IMR-90 (cell line): ENCODE measurements at regions not wholly inside any gene's neighbourhood (a gene's known extent, or its start where the extent isn't known, plus 50 kb on each side); places are given as distances from the start of the nearest gene placed in this dataset.

ENCODE experiments used
- ATAC-seq: fragments of 200-7000 bp; cut with Tn5 transposase; 2 replicates; pipeline ENCODE4 v1.9.1; 2020; ENCODE audit warnings: low read depth, mild to moderate bottlenecking, moderate library complexity
- BruUV-seq: library from RNA; stranded (reverse); fragments of 400-500 nt; replicated peaks from 2 replicates; lab custom pipeline; 2021; lab: Mats Ljungman, UMichigan
- CTCF ChIA-PET: fragments of 300-600 bp; formaldehyde crosslinking; extraction: SDS; loops from one replicate; lab custom pipeline; 2021; ENCODE audit warnings: antibody characterized with exemption; lab: Yijun Ruan, JAX
- POLR2A ChIA-PET: fragments of 300-600 bp; sonication (Branson Sonifier 250); formaldehyde crosslinking; loops from one replicate; lab custom pipeline; 2022; ENCODE audit warnings: antibody characterized with exemption; ENCODE audit not compliant: unreplicated experiment; lab: Charles Lee
- DNase-seq: peaks from one replicate; pipeline ENCODE4 v3.0.0; 2013
- H2AFZ ChIP-seq: replicated peaks from 2 replicates; pipeline ENCODE3; 2013; ENCODE audit warnings: low read length, mild to moderate bottlenecking; ENCODE audit not compliant: poor library complexity
- H2AK5ac ChIP-seq: 2 replicates; pipeline ENCODE4 v1.6.1; 2013; ENCODE audit warnings: low read depth, low read length, inconsistent platforms
- H2AK9ac ChIP-seq: replicated peaks from 2 replicates; pipeline ENCODE3; 2013; ENCODE audit warnings: mild to moderate bottlenecking, low read depth, low read length, moderate library complexity; ENCODE audit not compliant: poor library complexity
- H2BK120ac ChIP-seq: 2 replicates; pipeline ENCODE4 v1.6.1; 2013; ENCODE audit warnings: low read depth, low read length, inconsistent platforms
- H2BK15ac ChIP-seq: 3 replicates; pipeline ENCODE4 v1.6.1; 2013; ENCODE audit warnings: low read depth, low read length, inconsistent platforms
- H2BK20ac ChIP-seq: 2 replicates; pipeline ENCODE4 v1.6.1; 2013; ENCODE audit warnings: low read depth, mild to moderate bottlenecking, inconsistent platforms, low read length, moderate library complexity
- H2BK5ac ChIP-seq: 2 replicates; pipeline ENCODE4 v1.6.1; 2013; ENCODE audit warnings: mild to moderate bottlenecking, low read depth, low read length, inconsistent platforms; ENCODE audit not compliant: poor library complexity, severe bottlenecking
- H3K14ac ChIP-seq: replicated peaks from 2 replicates; pipeline ENCODE4 v1.6.1; 2013; ENCODE audit warnings: low read depth, low read length, inconsistent platforms
- H3K18ac ChIP-seq: 2 replicates; pipeline ENCODE4 v1.6.1; 2013; ENCODE audit warnings: low read depth, low read length, control low read depth
- H3K23ac ChIP-seq: 2 replicates; pipeline ENCODE4 v1.6.1; 2013; ENCODE audit warnings: low read depth, low read length, inconsistent platforms
- H3K27ac ChIP-seq: 2 replicates; pipeline ENCODE4 v1.5.1; 2013; ENCODE audit warnings: mild to moderate bottlenecking, control low read depth, low read length; ENCODE audit not compliant: insufficient read depth
- H3K27me3 ChIP-seq: 2 replicates; pipeline ENCODE4 v1.6.1; 2013; ENCODE audit warnings: low read length; ENCODE audit not compliant: control insufficient read depth, insufficient read depth
- H3K36me3 ChIP-seq: 2 replicates; pipeline ENCODE4 v1.6.1; 2013; ENCODE audit warnings: low read length, mixed read lengths; ENCODE audit not compliant: control insufficient read depth, insufficient read depth
- H3K4ac ChIP-seq: 2 replicates; pipeline ENCODE4 v1.6.1; 2013; ENCODE audit warnings: low read depth, low read length, inconsistent platforms
- H3K4me1 ChIP-seq: 2 replicates; pipeline ENCODE4 v1.6.1; 2013; ENCODE audit warnings: low read length, mixed read lengths; ENCODE audit not compliant: control insufficient read depth, insufficient read depth
- H3K4me2 ChIP-seq: 2 replicates; pipeline ENCODE4 v1.6.1; 2013; ENCODE audit warnings: low read depth, mild to moderate bottlenecking, control low read depth, low read length, moderate library complexity
- H3K4me3 ChIP-seq: 2 replicates; pipeline ENCODE4 v1.5.1; 2013; ENCODE audit warnings: low read depth, mild to moderate bottlenecking, control low read depth, low read length, moderate library complexity; ENCODE audit not compliant: insufficient read depth
- H3K56ac ChIP-seq: 2 replicates; pipeline ENCODE4 v1.6.1; 2013; ENCODE audit warnings: low read length, inconsistent platforms; ENCODE audit not compliant: insufficient read depth; ENCODE audit errors: extremely low read depth
- H3K79me1 ChIP-seq, 2 experiments: 2 replicates each; pipeline ENCODE4 v1.6.1; 2013; ENCODE audit warnings: low read length in 2 of 2, inconsistent platforms in 1 of 2, low read depth in 1 of 2
- H3K9ac ChIP-seq: 2 replicates; pipeline ENCODE4 v1.6.1; 2013; ENCODE audit warnings: low read depth, low read length, control low read depth
- H3K9me1 ChIP-seq: 2 replicates; pipeline ENCODE4 v1.6.1; 2013; ENCODE audit warnings: low read length, inconsistent platforms; ENCODE audit not compliant: insufficient read depth
- H3K9me3 ChIP-seq: 2 replicates; pipeline ENCODE4 v1.6.1; 2013; ENCODE audit warnings: low read length; ENCODE audit not compliant: control insufficient read depth, insufficient read depth
- H4K20me1 ChIP-seq: 2 replicates; pipeline ENCODE4 v1.6.1; 2013; ENCODE audit warnings: low read length, inconsistent platforms; ENCODE audit not compliant: insufficient read depth
- H4K5ac ChIP-seq: 2 replicates; pipeline ENCODE4 v1.6.1; 2013; ENCODE audit warnings: mild to moderate bottlenecking, low read depth, low read length, control low read depth
- H4K8ac ChIP-seq, 2 experiments: 2 replicates each; pipeline ENCODE4 v1.6.1; 2013; ENCODE audit warnings: low read depth in 2 of 2, low read length in 2 of 2, control low read depth in 1 of 2, inconsistent platforms in 1 of 2
- H4K91ac ChIP-seq: 2 replicates; pipeline ENCODE4 v1.6.1; 2013; ENCODE audit warnings: low read depth, low read length, inconsistent platforms; ENCODE audit not compliant: insufficient read depth
- CEBPB ChIP-seq: IDR thresholded peaks from 2 replicates; pipeline ENCODE4 v1.6.1; 2012; ENCODE audit warnings: low read depth, low read length, improper control_type of control experiment
- MXI1 ChIP-seq: IDR thresholded peaks from 2 replicates; pipeline ENCODE4 v1.6.1; 2012; ENCODE audit warnings: low read depth, mild to moderate bottlenecking, low read length, moderate library complexity, borderline replicate concordance
- NFE2L2 ChIP-seq: fragments of 150-350 bp; IDR thresholded peaks from 2 replicates; pipeline ENCODE4 v1.6.1; 2016; ENCODE audit warnings: low read depth, mild to moderate bottlenecking, low read length
- POLR2A ChIP-seq: IDR thresholded peaks from 2 replicates; pipeline ENCODE4 v1.6.1; 2012; ENCODE audit warnings: mild to moderate bottlenecking, low read depth, low read length
- RAD21 ChIP-seq: IDR thresholded peaks from 2 replicates; pipeline ENCODE4 v1.6.1; 2012; ENCODE audit warnings: low read length, improper control_type of control experiment
- SMC3 ChIP-seq: fragments of 150-350 bp; IDR thresholded peaks from 2 replicates; pipeline ENCODE4 v1.6.1; 2016; ENCODE audit warnings: low read depth, mild to moderate bottlenecking, antibody characterized with exemption, low read length, moderate library complexity
- WGBS, 2 experiments: methylation state at CpG; one replicate each; pipeline versions ENCODE4 v1.1.5 to v1.1.7; 2013; ENCODE audit warnings: missing lambda C conversion rate in 2 of 2; ENCODE audit not compliant: insufficient read length in 1 of 2; ENCODE audit errors: extremely low coverage in 2 of 2; 5-methylcytosine and 5-hydroxymethylcytosine counted together
- dilution Hi-C: fragments of 300-500 bp; cut with HindIII; formaldehyde crosslinking; loops from one replicate; pipeline ENCODE4 v1.14.3; 2018; ENCODE audit warnings: low sequenced_read_pairs; ENCODE audit not compliant: unreplicated experiment
- in situ Hi-C: fragments of 300-500 bp; cut with MboI; formaldehyde crosslinking; loops from 3 replicates; pipeline ENCODE4 v1.14.3; 2019; ENCODE audit warnings: low sequenced_read_pairs, inconsistent platforms, mixed read lengths
- intact Hi-C: fragments of 100-400 bp; cut with micrococcal nuclease; formaldehyde crosslinking; loops from 2 replicates; pipeline ENCODE4 v1.10.0; 2022
- TF ChIP-seq, protein P1 (sequence below): fragments of 150-350 bp; IDR thresholded peaks from 2 replicates; pipeline ENCODE4 v1.6.1; 2016; ENCODE audit warnings: low read depth, mild to moderate bottlenecking, low read length, moderate library complexity, borderline replicate concordance

DNA sequence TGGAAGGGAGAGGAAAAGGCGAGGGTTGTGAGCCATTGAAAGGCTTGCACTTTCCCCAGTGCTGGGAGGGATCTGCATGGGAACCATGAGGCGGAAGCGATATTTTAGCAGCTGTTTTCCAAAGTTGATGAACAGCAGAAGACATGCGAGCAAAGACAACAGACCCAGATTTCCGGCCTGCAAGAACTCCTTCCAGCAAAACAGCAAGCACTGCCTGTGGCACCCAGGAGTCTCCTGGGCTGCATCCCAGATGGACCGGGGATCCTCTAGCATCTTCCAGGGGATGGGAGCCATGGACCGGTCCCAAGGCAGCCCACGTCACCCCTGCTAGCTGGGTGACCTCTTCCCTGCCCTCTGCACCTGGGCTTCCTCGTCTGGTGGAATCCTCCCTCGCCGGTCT lies 162.8 kb downstream of the IRF8 start:
- WGBS, 2 experiments, result 70% methylated on average over 7 of the region's 11 CpGs; no CpG with 5 or more reads in 1 of the 2 experiments
- no peak overlapping the region for H2BK15ac ChIP-seq
- no peaks in the 10 kb centered on the region for H4K20me1 ChIP-seq
- in situ Hi-C loops, result no loop called here
- ChIA-PET CTCF (no interaction called here), POLR2A (no interaction called here)
- H3K18ac ChIP-seq, result no peak overlapping the region
- H3K14ac ChIP-seq, result no peak overlapping the region
- peaks cover 40% of the 10 kb centered on the region for H3K27me3 ChIP-seq
- no peak overlapping the region for H3K4me3 ChIP-seq
- no peak overlapping the region for H3K27ac ChIP-seq
- H3K23ac ChIP-seq, result no peak overlapping the region
- H2AK9ac ChIP-seq, result no peak overlapping the region
- H4K8ac ChIP-seq, result no peak overlapping the region
- no peak overlapping the region for H2AFZ ChIP-seq
- no peak overlapping the region for H3K56ac ChIP-seq
- BruUV-seq, result no TSS peak
- TF ChIP-seq POLR2A (no peak), MXI1 (no peak), RAD21 (no peak), NFE2L2 (no peak), CEBPB (no peak), SMC3 (no peak)
- TF ChIP-seq, protein P1, sequence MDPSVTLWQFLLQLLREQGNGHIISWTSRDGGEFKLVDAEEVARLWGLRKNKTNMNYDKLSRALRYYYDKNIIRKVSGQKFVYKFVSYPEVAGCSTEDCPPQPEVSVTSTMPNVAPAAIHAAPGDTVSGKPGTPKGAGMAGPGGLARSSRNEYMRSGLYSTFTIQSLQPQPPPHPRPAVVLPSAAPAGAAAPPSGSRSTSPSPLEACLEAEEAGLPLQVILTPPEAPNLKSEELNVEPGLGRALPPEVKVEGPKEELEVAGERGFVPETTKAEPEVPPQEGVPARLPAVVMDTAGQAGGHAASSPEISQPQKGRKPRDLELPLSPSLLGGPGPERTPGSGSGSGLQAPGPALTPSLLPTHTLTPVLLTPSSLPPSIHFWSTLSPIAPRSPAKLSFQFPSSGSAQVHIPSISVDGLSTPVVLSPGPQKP, result no peak
- no peaks in the 10 kb centered on the region for H3K4me1 ChIP-seq
- no peak overlapping the region for H3K4me2 ChIP-seq
- intact Hi-C loops, result no loop called here
- no peak overlapping the region for H4K91ac ChIP-seq
- no peak overlapping the region for H2BK5ac ChIP-seq
- H3K79me1 ChIP-seq, result no peaks in the 10 kb centered on the region
- ATAC-seq (no peak), DNase-seq (no peak)
- H3K4ac ChIP-seq, result no peak overlapping the region
- H3K9me3 ChIP-seq, result 0 out of 2 replicates have a peak, but pooled peaks cover 2% of the 10 kb centered on the region
- H4K5ac ChIP-seq, result no peak overlapping the region
- no peak overlapping the region for H2AK5ac ChIP-seq
- no peak overlapping the region for H2BK120ac ChIP-seq
- no peak overlapping the region for H2BK20ac ChIP-seq
- no peaks in the 10 kb centered on the region for H3K36me3 ChIP-seq
- no peaks in the 10 kb centered on the region for H3K9me1 ChIP-seq
- dilution Hi-C loops, result no loop called here
- H3K9ac ChIP-seq, result no peak overlapping the region
